ENCODE measurements at regions not wholly inside any gene's neighbourhood (a gene's known extent, or its start where the extent isn't known, plus 50 kb on each side); places are given as distances from the start of the nearest gene placed in this dataset.
"Not testable (repeated sequence)": the region's sequence is repeated elsewhere in the genome, so short reads cannot be mapped to it uniquely, and the experiment has no call there.

- no peak for DNase-seq (ENCODE audit: low read depth in 2 of 3, low spot score in 2 of 3)
Measured at GRCh38 chr2:18047896-18048657, 169.6 kb downstream of the KCNS3 start.

GRCh38 chr2:18047213-18047611 lies 168.7 kb downstream of the KCNS3 start:
- no peak for DNase-seq (ENCODE audit: low read depth in 2 of 3, low spot score in 2 of 3)

GRCh38 chr2:18046558-18047212 lies 168.2 kb downstream of the KCNS3 start:
- no peak for DNase-seq (ENCODE audit: low read depth in 2 of 3, low spot score in 2 of 3)

- no peak for DNase-seq (ENCODE audit: low read depth in 2 of 3, low spot score in 2 of 3)
Measured at GRCh38 chr2:18046017-18046416, 167.6 kb downstream of the KCNS3 start.

GRCh38 chr2:18045230-18045629 lies 166.8 kb downstream of the KCNS3 start:
- DNase-seq (ENCODE audit: low read depth in 2 of 3, low spot score in 2 of 3) = no peak

DNA sequence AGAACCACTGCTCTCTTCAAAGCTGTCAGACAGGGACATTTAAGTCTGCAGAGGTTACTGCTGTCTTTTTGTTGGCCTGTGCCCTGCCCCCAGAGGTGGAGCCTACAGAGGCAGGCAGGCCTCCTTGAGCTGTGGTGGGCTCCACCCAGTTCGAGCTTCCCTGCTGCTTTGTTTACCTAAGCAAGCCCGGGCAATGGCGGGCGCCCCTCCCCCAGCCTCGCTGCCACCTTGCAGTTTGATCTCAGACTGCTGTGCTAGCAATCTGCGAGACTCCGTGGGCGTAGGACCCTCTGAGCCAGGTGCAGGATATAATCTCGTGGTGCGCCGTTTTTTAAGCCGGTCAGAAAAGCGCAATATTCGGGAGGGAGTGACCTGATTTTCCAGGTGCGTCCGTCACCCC lies 138.9 kb downstream of the KCNS3 start:
- DNase-seq (ENCODE audit: low read depth in 2 of 3, low spot score in 2 of 3) = not testable (repeated sequence)

GRCh38 chr2:18009891-18010290 lies 131.4 kb downstream of the KCNS3 start:
- DNase-seq (ENCODE audit: low read depth in 2 of 3, low spot score in 2 of 3) = no peak

- no peak for DNase-seq (ENCODE audit: low read depth in 2 of 3, low spot score in 2 of 3)
Measured at GRCh38 chr2:18005411-18005810, 126.9 kb downstream of the KCNS3 start.

DNA sequence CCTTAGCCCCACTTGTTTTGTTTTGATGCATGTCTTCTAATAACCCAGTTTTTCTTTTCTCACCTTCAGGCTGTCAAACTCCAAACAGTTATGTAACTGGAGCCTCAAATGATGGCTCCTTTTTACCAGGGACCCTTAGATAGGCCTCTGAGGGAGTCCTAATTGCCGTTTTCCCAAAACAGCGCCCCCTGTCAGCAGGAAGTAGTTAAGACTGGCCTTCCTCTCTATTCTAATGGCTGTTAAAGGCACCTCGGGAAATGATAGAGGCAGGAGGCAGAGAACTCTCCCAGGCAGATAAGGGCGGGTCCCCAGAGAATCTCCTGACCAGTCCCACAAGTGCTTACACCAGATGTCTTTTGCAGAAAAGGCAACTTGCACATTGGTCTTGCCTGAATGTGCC lies 123.2 kb downstream of the KCNS3 start:
- DNase-seq (ENCODE audit: low read depth in 2 of 3, low spot score in 2 of 3) = no peak

DNA sequence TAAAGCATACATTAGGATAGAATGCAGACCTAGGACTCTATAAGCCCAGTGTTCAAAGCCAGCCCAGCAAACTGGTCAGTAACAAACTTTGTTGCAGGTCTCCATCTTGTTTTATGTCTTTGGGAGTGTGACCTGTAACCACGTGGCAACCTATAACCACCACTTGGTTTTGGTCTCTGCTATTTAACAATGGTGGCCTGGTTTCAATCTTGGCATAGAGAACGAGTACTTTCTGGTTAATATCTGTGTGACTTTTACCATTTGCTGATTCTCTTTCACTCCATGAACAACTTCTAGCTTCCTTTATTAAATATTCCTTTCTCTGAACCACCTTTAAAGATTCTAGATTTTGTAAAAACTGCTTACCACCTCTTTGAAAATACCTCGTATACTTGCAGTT lies 118.5 kb downstream of the KCNS3 start:
- no peak for DNase-seq (ENCODE audit: low read depth in 2 of 3, low spot score in 2 of 3)

- DNase-seq (ENCODE audit: low read depth in 2 of 3, low spot score in 2 of 3) = no peak
Measured at GRCh38 chr2:17995593-17995992, 117.1 kb downstream of the KCNS3 start.

All from activated CD8-positive, alpha-beta memory T cell treated with anti-CD3 and anti-CD28 coated beads for 48 hours (primary cell).